Kidney (tissue), 13 donors: ENCODE measurements at regions not wholly inside any gene's neighbourhood (a gene's known extent, or its start where the extent isn't known, plus 50 kb on each side); places are given as distances from the start of the nearest gene placed in this dataset.
"Not testable (repeated sequence)": the region's sequence is repeated elsewhere in the genome, so short reads cannot be mapped to it uniquely, and the experiment has no call there.

ENCODE experiments used
- DNase-seq, 5 donors: peaks; one replicate each; pipeline ENCODE4 v3.0.0-alpha.2; 2013 to 2020
- FAIRE-seq: peaks from 2 replicates; lab custom pipeline; 2012; peaks lifted over from hg19 to GRCh38; lab: Jason Lieb, UNC
- H3K27ac ChIP-seq, 2 donors: one replicate each; pipeline ENCODE4 v1.7.0; 2013; ENCODE audit warnings: low read depth in 2 of 2, low read length in 2 of 2, inconsistent platforms in 1 of 2
- H3K27me3 ChIP-seq: one replicate; pipeline ENCODE4 v1.7.1; 2013; ENCODE audit warnings: low read length, inconsistent platforms; ENCODE audit not compliant: control insufficient read depth, insufficient read depth
- H3K36me3 ChIP-seq, 3 donors: one replicate each; pipeline versions ENCODE4 v1.7.0 to v1.7.1; 2013; ENCODE audit warnings: low read length in 3 of 3, control low read depth in 1 of 3, inconsistent platforms in 1 of 3; ENCODE audit not compliant: insufficient read depth in 3 of 3, control insufficient read depth in 2 of 3
- H3K4me1 ChIP-seq, 3 donors: one replicate each; pipeline versions ENCODE4 v1.7.0 to v1.7.1; 2013; ENCODE audit warnings: low read length in 3 of 3, inconsistent platforms in 1 of 3, low read depth in 1 of 3; ENCODE audit not compliant: control insufficient read depth in 2 of 3, insufficient read depth in 2 of 3
- H3K4me3 ChIP-seq, 3 donors: one replicate each; pipeline versions ENCODE4 v1.7.0 to v1.8.1; 2013; ENCODE audit warnings: low read length in 3 of 3, control low read depth in 1 of 3, inconsistent platforms in 1 of 3
- H3K9ac ChIP-seq, 3 donors: one replicate each; pipeline versions ENCODE4 v1.7.0 to v1.7.1; 2013; ENCODE audit warnings: low read length in 3 of 3, control low read depth in 1 of 3, inconsistent platforms in 1 of 3
- H3K9me3 ChIP-seq, 3 donors: one replicate each; pipeline versions ENCODE4 v1.7.0 to v1.7.1; 2013; ENCODE audit warnings: low read length in 3 of 3, control low read depth in 1 of 3, inconsistent platforms in 1 of 3; ENCODE audit not compliant: control insufficient read depth in 2 of 3, insufficient read depth in 1 of 3
- intact Hi-C: fragments of 100-400 bp; cut with DNase I; formaldehyde crosslinking; loops from one replicate; pipeline ENCODE4 v1.11.1; 2022
- TF ChIP-seq, protein P1 (sequence below): IDR thresholded peaks from 3 replicates; pipeline ENCODE4 v1.5.1; 2012; ENCODE audit warnings: mild to moderate bottlenecking, moderate library complexity, borderline replicate concordance; ENCODE audit not compliant: insufficient read depth; ENCODE audit errors: extremely low read depth
- donor health status: control.
- donor health status: control.
- donor health status: control.
- donor health status: control.
- donor health status: control.
- donor health status: DM: yes; HTN: yes; CAD: no.
- donor health status: Normal renal cell carcinoma (clear cell type).

DNA sequence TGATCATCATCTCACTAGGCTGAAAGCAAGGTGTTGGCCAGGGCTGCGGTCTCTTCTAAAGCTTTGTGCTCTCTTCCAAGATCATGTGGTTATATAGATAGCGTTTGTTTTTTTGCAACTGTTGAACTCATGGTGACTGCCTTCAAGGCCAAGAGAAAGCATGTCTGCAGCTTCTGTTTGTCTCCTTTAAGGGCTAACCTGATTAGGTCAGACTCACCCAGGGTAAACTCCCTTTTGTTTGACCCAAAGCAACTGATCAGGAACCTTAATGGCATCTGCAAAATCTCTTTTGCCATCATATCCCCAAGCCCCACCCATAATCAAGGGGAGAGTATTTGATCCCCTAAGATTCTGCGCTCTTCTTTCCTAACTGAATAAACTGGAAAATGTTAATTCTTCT, 72.2 kb upstream of the ALG13 start:
- Histone ChIP-seq H3K9ac (no peak overlapping the region), H3K27me3 (no peaks in the 10 kb centered on the region), H3K9me3 (no peaks in the 10 kb centered on the region), H3K4me1 (no peaks in the 10 kb centered on the region), H3K27ac (no peak overlapping the region), H3K36me3 (no peaks in the 10 kb centered on the region), H3K4me3 (no peak overlapping the region)
- FAIRE-seq (no peak), DNase-seq (no peak)
- intact Hi-C loops: no loop called here
- TF ChIP-seq, protein P1, sequence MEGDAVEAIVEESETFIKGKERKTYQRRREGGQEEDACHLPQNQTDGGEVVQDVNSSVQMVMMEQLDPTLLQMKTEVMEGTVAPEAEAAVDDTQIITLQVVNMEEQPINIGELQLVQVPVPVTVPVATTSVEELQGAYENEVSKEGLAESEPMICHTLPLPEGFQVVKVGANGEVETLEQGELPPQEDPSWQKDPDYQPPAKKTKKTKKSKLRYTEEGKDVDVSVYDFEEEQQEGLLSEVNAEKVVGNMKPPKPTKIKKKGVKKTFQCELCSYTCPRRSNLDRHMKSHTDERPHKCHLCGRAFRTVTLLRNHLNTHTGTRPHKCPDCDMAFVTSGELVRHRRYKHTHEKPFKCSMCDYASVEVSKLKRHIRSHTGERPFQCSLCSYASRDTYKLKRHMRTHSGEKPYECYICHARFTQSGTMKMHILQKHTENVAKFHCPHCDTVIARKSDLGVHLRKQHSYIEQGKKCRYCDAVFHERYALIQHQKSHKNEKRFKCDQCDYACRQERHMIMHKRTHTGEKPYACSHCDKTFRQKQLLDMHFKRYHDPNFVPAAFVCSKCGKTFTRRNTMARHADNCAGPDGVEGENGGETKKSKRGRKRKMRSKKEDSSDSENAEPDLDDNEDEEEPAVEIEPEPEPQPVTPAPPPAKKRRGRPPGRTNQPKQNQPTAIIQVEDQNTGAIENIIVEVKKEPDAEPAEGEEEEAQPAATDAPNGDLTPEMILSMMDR: no peak

DNA sequence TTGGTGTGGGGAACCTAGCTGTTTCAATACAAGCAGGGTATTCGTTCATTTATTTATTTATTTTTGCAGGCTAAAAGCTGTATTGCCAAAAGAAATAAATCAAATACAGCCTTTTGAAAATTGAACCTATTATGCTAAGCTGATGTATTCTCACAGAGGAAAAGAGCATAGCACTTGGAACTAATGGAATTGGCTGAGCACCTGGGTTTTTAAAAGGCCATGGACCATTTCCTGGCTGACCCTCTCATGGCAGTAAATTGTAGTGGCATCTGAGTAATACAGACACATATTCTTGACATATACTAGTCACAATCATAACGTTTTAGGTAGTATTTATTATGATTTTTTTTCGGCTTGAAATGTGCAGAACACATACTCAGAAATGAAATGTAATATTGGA, 71.8 kb upstream of the ALG13 start:
- intact Hi-C loops: no loop called here
- Histone ChIP-seq H3K9me3 (no peaks in the 10 kb centered on the region), H3K4me1 (no peaks in the 10 kb centered on the region), H3K36me3 (no peaks in the 10 kb centered on the region), H3K27ac (no peak overlapping the region), H3K4me3 (no peak overlapping the region), H3K27me3 (no peaks in the 10 kb centered on the region), H3K9ac (no peak overlapping the region)
- no peak for FAIRE-seq
- DNase-seq: no peak
- TF ChIP-seq, protein P1: no peak

DNA sequence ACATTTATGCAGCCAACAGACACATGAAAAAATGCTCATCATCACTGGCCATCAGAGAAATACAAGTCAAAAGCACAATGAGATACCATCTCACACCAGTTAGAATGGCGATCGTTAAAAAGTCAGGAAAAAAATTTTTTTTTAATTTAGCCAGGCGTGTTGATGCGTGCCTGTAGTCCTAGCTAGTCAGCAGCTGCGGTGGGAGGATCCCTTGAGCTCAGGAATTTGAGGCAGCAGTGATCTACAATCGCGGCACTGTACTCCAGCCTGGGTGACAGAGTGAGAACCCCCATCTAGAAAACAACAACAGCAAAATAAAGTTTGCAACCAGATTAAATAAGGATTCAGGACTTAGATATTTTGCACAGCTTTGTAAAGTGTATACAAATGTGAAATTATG, 65.7 kb upstream of the ALG13 start:
- TF ChIP-seq, protein P1: no peak

DNA sequence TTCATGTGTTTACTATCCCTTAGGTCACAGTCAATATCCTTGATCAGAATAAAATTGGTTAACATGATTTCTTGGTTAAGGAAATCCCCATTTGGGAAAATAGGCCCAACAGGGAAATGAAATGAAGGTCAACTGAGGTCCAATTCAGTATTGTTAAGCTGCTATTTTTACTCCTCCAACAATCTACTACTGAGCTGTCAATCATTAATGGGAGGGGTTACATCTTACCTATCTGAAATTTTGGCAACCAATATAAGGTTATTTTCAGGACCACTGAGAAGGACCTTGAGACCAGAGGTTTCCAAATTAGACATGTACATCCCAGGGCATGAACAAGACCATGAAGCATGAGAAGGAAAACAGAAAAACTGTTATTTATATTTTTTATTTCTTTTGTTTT, 64.2 kb upstream of the ALG13 start:
- TF ChIP-seq, protein P1: no peak
- no peak overlapping the region for H3K27ac ChIP-seq
- no peaks in the 10 kb centered on the region for H3K4me1 ChIP-seq
- no peaks in the 10 kb centered on the region for H3K9me3 ChIP-seq
- H3K4me3 ChIP-seq: no peak overlapping the region
- no peaks in the 10 kb centered on the region for H3K27me3 ChIP-seq
- H3K36me3 ChIP-seq: no peaks in the 10 kb centered on the region
- intact Hi-C loops: no loop called here
- no peak for FAIRE-seq
- no peak overlapping the region for H3K9ac ChIP-seq
- no peak for DNase-seq

More for the DNA sequence above, 65.7 kb upstream of the ALG13 start:
- H3K27ac ChIP-seq: no peak overlapping the region
- no peaks in the 10 kb centered on the region for H3K9me3 ChIP-seq
- DNase-seq (no peak), FAIRE-seq (no peak)
- H3K36me3 ChIP-seq: no peaks in the 10 kb centered on the region
- H3K27me3 ChIP-seq: no peaks in the 10 kb centered on the region
- H3K4me3 ChIP-seq: no peak overlapping the region
- intact Hi-C loops: no loop called here
- no peak overlapping the region for H3K9ac ChIP-seq
- H3K4me1 ChIP-seq: no peaks in the 10 kb centered on the region

DNA sequence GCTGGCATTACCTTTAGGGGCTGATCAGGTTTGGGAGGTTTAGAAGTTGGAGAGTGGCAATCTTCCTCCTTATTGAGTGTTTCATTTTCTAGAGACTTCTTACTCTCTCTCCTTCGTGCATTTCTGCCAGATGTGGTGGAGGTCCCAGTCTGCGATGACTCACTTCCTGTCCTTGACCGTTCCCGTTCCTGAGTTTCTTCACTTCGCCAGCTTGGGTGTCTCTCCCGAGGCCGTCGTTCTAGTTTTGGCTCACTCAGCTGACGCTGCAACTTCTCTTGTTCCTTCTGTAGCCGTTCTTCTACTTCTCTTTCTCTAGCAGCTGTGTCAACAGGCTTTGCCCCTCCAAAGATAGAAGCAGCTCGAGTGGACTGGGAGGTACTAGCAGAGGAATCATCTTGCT, 60.9 kb upstream of the ALG13 start:
- FAIRE-seq, H3K9ac ChIP-seq, H3K4me1 ChIP-seq, H3K27ac ChIP-seq, H3K9me3 ChIP-seq, H3K36me3 ChIP-seq, H3K4me3 ChIP-seq, H3K27me3 ChIP-seq, DNase-seq, intact Hi-C loops: not testable (repeated sequence)
